ENCODE measurements at regions not wholly inside any gene's neighbourhood (a gene's known extent, or its start where the extent isn't known, plus 50 kb on each side); places are given as distances from the start of the nearest gene placed in this dataset.

DNA sequence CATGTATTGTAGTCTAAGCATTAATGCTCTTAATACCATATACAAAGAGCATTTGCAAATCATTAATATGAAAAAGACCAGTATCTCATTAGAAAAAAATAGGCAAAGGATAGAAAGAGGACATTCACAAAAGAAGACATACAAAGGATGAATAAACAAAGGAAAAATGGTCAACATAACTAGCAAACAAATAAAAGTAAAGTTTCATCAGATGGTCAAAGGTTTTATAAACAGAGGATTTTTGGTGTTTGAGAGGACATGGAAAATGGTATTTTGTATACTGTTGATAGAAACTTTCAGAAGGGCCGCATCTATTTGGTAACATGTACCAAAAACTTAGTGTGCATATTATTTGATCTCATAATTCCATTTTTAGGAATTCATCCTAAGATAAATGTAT is 414.8 kb downstream of the PIK3R1 start:
- no peak overlapping the region for H2AFZ ChIP-seq (ENCODE audit: low read length)
- no peak overlapping the region for H3K4me3 ChIP-seq (ENCODE audit: low read depth, low read length, poor library complexity, severe bottlenecking)
- TF ChIP-seq EZH2 (IDR thresholded peaks at IDR 0.05; ENCODE audit: borderline replicate concordance, low read length) (no peak), CTCF (IDR thresholded peaks at IDR 0.05; ENCODE audit: low read length) (no peak)
- H3K4me2 ChIP-seq (ENCODE audit: low read length), result no peak overlapping the region
- H3K79me2 ChIP-seq (ENCODE audit: insufficient read depth, low read length), result no peaks in the 10 kb centered on the region
- H3K27ac ChIP-seq (ENCODE audit: low read depth, low read length, poor library complexity, severe bottlenecking), result no peak overlapping the region
- no peaks in the 10 kb centered on the region for H3K4me1 ChIP-seq (ENCODE audit: insufficient read depth, low read length, severe bottlenecking)
- H3K27me3 ChIP-seq (ENCODE audit: insufficient read depth, low read length), result no peaks in the 10 kb centered on the region
- H3K9me2 ChIP-seq (ENCODE audit: low read depth, low read length), result no peaks in the 10 kb centered on the region
- no peaks in the 10 kb centered on the region for H4K20me1 ChIP-seq (ENCODE audit: insufficient read depth, low read length)
- no peaks in the 10 kb centered on the region for H3F3A ChIP-seq (ENCODE audit: insufficient read depth, low read length)
- H3K9ac ChIP-seq (ENCODE audit: low read length), result no peak overlapping the region
- no peaks in the 10 kb centered on the region for H3K9me3 ChIP-seq (ENCODE audit: low read length)
- no peaks in the 10 kb centered on the region for H3K36me3 ChIP-seq (ENCODE audit: insufficient read depth, low read length)

DNA sequence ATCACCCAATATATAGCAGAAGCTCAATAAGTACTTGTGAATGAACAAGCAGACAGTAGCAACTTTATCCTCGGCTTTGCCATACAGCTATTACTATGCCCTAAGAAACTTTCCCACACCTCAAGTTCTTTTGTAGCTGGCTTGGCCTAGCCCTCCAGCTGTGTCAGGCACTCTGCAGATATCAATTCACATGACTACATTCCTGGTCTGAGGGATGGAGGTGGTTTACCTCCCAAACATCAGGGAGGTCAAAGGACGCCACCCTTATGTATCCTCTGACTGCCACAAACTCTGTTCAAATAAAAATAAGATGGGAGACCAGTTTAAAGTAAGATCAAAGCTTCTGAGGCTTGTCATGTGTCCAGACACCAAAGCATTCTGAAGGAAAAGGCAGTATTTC is 416.3 kb downstream of the PIK3R1 start:
- no peak overlapping the region for H3K9ac ChIP-seq (ENCODE audit: low read length)

GRCh38 chr5:68641211-68641610 is 425.7 kb downstream of the PIK3R1 start:
- no peaks in the 10 kb centered on the region for H3K79me2 ChIP-seq (ENCODE audit: insufficient read depth, low read length)
- H3F3A ChIP-seq (ENCODE audit: insufficient read depth, low read length), result no peaks in the 10 kb centered on the region
- no peak overlapping the region for H3K27ac ChIP-seq (ENCODE audit: low read depth, low read length, poor library complexity, severe bottlenecking)
- TF ChIP-seq CTCF (IDR thresholded peaks at IDR 0.05; ENCODE audit: low read length) (no peak), EZH2 (IDR thresholded peaks at IDR 0.05; ENCODE audit: borderline replicate concordance, low read length) (no peak)
- no peak overlapping the region for H3K4me3 ChIP-seq (ENCODE audit: low read depth, low read length, poor library complexity, severe bottlenecking)
- no peaks in the 10 kb centered on the region for H3K9me3 ChIP-seq (ENCODE audit: low read length)
- no peaks in the 10 kb centered on the region for H3K4me1 ChIP-seq (ENCODE audit: insufficient read depth, low read length, severe bottlenecking)
- H3K27me3 ChIP-seq (ENCODE audit: insufficient read depth, low read length), result no peaks in the 10 kb centered on the region
- no peaks in the 10 kb centered on the region for H3K9me2 ChIP-seq (ENCODE audit: low read depth, low read length)
- no peaks in the 10 kb centered on the region for H3K36me3 ChIP-seq (ENCODE audit: insufficient read depth, low read length)
- H3K4me2 ChIP-seq (ENCODE audit: low read length), result no peak overlapping the region
- no peak overlapping the region for H2AFZ ChIP-seq (ENCODE audit: low read length)
- no peak overlapping the region for H3K9ac ChIP-seq (ENCODE audit: low read length)
- no peaks in the 10 kb centered on the region for H4K20me1 ChIP-seq (ENCODE audit: insufficient read depth, low read length)

More for the DNA sequence above, 416.3 kb downstream of the PIK3R1 start:
- no peak overlapping the region for H2AFZ ChIP-seq (ENCODE audit: low read length)
- no peaks in the 10 kb centered on the region for H3K79me2 ChIP-seq (ENCODE audit: insufficient read depth, low read length)
- TF ChIP-seq CTCF (IDR thresholded peaks at IDR 0.05; ENCODE audit: low read length) (no peak), EZH2 (IDR thresholded peaks at IDR 0.05; ENCODE audit: borderline replicate concordance, low read length) (no peak)
- H3K9me3 ChIP-seq (ENCODE audit: low read length), result no peaks in the 10 kb centered on the region
- no peak overlapping the region for H3K27ac ChIP-seq (ENCODE audit: low read depth, low read length, poor library complexity, severe bottlenecking)
- H3K4me2 ChIP-seq (ENCODE audit: low read length), result no peak overlapping the region
- H3K4me3 ChIP-seq (ENCODE audit: low read depth, low read length, poor library complexity, severe bottlenecking), result no peak overlapping the region
- H3F3A ChIP-seq (ENCODE audit: insufficient read depth, low read length), result no peaks in the 10 kb centered on the region
- H3K4me1 ChIP-seq (ENCODE audit: insufficient read depth, low read length, severe bottlenecking), result no peaks in the 10 kb centered on the region
- no peaks in the 10 kb centered on the region for H4K20me1 ChIP-seq (ENCODE audit: insufficient read depth, low read length)
- no peaks in the 10 kb centered on the region for H3K9me2 ChIP-seq (ENCODE audit: low read depth, low read length)
- H3K36me3 ChIP-seq (ENCODE audit: insufficient read depth, low read length), result no peaks in the 10 kb centered on the region
- no peaks in the 10 kb centered on the region for H3K27me3 ChIP-seq (ENCODE audit: insufficient read depth, low read length)
